GM20000 (cell line): ENCODE measurements at regions not wholly inside any gene's neighbourhood (a gene's known extent, or its start where the extent isn't known, plus 50 kb on each side); places are given as distances from the start of the nearest gene placed in this dataset.

Experiments used
- DNase-seq: peaks from one replicate; pipeline ENCODE4 v3.0.0; 2012; ENCODE audit warnings: low spot score
- CTCF ChIP-seq: IDR thresholded peaks from 2 replicates; pipeline ENCODE4 v1.5.1; 2012; ENCODE audit warnings: mild to moderate bottlenecking, control low read depth; ENCODE audit errors: extremely low read depth, missing control alignments

- no peak for TF ChIP-seq CTCF
- DNase-seq = no peak
Observed at GRCh38 chr9:30944741-30945280, 1439.6 kb upstream of the ACO1 start.

GRCh38 chr9:30964332-30964731 lies 1420.1 kb upstream of the ACO1 start:
- no peak for TF ChIP-seq CTCF
- DNase-seq = no peak

GRCh38 chr9:30967476-30967875 lies 1417.0 kb upstream of the ACO1 start:
- no peak for TF ChIP-seq CTCF
- DNase-seq = no peak

- no peak for DNase-seq
- no peak for TF ChIP-seq CTCF
Observed at GRCh38 chr9:30970186-30970585, 1414.3 kb upstream of the ACO1 start.

- no peak for DNase-seq
- no peak for TF ChIP-seq CTCF
Observed at GRCh38 chr9:30970812-30971211, 1413.6 kb upstream of the ACO1 start.

GRCh38 chr9:30972654-30973053 lies 1411.8 kb upstream of the ACO1 start:
- no peak for TF ChIP-seq CTCF
- DNase-seq = no peak

- no peak for TF ChIP-seq CTCF
- no peak for DNase-seq
Observed at GRCh38 chr9:30977965-30978364, 1406.5 kb upstream of the ACO1 start.

GRCh38 chr9:30982301-30982700 lies 1402.1 kb upstream of the ACO1 start:
- no peak for DNase-seq
- no peak for TF ChIP-seq CTCF
